Stimulated activated CD4-positive, alpha-beta T cell treated with anti-CD3 and anti-CD28 coated beads, Interleukin-1b, Interleukin-23, amount 100 ng/mL, for 48 hours (primary cell): ENCODE measurements at regions not wholly inside any gene's neighbourhood (a gene's known extent, or its start where the extent isn't known, plus 50 kb on each side); places are given as distances from the start of the nearest gene placed in this dataset.
"Not testable (repeated sequence)": the region's sequence is repeated elsewhere in the genome, so short reads cannot be mapped to it uniquely, and the experiment has no call there.

ENCODE experiments used
- DNase-seq: peaks from one replicate; pipeline ENCODE4 v3.0.0-alpha.2; 2020

- DNase-seq, result no peak
Observed at GRCh38 chr4:184335520-184335919, 117.8 kb upstream of the ENPP6 start.

DNA sequence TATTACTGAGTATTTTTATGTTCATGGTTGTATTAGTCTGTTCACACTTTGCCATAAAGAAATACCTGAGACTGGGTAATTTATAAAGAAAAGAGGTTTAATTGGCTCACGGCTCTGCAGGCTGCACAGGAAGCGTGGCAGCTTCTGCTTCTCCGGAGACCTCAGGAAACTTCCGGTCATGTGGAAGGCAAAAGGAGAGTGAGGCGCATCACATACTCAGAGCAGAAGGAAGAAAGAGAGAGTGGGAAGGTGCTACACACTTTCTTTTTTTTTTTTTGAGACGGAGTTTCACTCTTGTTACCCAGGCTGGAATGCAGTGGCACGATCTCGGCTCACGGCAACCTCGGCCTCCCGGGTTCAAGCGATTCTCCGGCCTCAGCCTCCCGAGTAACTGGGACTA, 115.8 kb upstream of the ENPP6 start:
- DNase-seq, result not testable (repeated sequence)

GRCh38 chr4:184331268-184331995, 113.8 kb upstream of the ENPP6 start:
- DNase-seq, result no peak

DNA sequence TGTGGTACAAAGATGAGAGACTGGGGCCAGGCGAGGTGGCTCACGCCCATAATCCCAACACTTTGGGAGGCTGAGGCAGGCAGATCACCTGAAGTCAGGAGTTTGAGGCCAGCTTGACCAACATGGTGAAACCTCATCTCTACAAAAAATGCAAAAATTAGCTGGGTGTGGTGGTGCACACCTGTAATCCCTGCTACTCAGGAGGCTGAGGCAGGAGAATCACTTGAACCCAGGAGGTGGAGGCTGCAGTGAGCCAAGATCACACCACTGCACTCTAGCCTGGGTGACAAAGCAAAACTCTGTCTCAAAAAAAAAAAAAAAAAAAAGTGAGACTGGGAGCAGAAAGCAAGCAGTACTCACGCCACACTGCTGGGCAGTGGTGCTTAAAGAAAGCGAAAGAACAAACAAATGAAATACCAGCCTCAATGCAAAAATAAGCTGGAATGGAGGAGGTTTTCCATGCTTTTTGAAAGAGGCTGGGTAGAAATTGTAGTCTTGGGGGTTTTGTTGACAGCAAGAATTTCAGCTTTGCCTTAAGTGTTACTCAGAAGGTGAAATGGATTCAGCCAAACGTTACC, 112.9 kb upstream of the ENPP6 start:
- not testable (repeated sequence) for DNase-seq

DNA sequence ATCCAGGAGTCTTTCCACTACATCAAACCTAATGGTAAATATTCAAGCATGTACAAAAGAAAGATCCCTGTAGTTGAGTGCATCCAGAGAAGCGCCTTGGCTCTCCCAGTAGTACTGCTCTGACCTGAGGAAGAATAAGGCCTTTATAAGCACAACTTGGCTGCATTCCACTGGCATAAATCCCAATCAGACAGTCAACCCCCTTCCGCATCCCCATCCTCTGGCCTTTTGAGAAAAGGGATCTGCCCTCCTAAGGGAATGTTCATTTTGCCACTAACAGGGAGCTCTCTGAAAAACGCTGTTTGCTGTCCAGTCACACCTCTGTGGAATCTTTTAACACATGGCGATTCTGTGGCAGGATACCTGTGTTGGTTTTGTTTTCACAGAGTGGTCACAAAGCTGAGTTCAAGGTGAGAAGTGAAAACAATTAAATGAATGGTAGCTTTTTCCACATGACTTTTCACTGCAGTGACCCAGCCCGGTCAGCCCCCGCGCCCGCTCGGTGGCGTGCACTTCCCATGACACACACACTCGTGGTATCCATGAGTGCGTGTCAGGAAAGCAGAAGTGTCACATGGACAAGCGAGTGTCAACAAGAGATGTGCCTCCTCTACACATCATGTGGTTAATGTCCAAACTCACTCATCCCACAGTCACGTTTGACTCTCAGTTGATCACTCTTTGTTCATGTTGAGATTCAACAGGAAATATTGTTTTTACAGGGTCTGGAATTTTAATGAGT, 112.2 kb upstream of the ENPP6 start:
- peak; percentile 55 for DNase-seq

DNA sequence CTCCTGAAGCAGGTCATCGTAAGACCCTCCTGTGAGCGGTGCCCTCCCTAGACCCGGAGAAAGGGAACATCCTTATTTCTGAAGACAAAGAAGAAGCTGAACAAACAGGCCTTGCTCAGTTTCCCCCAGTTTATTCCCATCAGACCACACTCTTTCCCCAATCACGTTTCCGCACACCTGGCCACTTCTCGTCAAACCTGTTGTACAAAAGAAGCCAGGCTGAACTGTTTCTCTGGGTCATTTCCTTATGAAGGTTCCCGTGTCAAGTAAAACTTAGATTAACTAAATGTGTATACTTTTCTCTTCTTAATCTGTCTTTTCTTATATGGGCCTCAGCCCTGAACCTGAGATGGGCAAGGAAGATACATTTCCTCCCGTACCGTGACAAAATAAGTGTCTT, 111.6 kb upstream of the ENPP6 start:
- no peak for DNase-seq

DNA sequence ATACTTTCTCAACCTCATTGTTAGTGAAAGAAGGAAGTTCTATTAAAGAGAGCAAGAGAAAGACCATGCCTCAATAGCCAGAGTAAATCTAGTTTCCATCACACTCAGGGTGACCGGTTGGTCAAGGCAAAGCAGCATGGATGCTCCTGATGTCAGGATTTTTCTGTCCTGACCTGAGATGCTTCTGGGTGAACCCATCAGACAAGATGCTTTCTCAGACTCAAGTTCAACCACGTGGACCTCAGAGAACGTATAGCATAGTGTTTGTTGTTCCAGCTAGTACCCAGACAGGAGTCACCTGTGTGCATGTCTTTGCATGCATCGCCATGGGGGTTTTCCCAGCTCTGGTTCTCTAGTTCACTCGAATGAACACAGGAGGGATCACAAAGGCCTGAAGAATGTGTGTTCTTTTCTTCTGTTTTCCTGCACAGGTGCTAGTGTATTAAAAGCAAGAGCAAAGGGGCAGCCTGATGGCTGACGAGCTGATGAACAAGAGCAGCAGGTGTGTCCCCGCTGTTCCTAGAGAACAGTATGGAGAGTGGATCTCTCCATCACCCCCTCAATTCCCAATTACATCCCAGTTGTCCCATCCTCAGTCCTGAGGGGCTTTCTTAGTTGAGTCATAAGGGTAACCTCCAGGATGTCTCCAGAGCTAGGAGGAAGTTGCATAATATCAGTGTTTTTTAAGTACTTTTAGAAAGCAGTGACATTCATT, 110.5 kb upstream of the ENPP6 start:
- DNase-seq, result peak; percentile 52

DNA sequence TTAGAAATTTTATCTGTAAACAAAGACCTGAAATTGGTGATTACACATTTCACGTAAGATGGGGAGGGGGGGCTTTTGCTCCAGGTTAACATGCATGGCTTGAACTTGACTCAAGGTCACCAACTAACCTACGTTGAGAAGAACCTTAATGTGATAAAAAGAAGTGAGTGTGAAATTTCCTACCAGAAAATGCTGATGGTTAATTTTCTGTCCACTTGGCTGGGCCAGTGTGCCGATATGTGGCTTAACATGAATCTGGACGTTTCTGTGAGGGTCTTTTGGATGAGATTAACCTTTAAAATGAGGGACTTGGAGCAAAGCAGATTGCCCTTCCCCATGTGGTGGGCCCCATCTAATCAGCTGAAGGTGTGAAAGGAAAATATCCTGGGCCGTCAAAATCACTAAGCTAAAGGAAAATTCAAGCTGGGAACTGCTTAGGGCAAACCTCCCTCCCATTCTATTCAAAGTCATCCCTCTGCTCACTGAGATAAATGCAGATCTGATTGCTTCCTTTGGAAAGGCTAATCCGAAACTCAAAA, 107.3 kb upstream of the ENPP6 start:
- DNase-seq, result no peak

DNA sequence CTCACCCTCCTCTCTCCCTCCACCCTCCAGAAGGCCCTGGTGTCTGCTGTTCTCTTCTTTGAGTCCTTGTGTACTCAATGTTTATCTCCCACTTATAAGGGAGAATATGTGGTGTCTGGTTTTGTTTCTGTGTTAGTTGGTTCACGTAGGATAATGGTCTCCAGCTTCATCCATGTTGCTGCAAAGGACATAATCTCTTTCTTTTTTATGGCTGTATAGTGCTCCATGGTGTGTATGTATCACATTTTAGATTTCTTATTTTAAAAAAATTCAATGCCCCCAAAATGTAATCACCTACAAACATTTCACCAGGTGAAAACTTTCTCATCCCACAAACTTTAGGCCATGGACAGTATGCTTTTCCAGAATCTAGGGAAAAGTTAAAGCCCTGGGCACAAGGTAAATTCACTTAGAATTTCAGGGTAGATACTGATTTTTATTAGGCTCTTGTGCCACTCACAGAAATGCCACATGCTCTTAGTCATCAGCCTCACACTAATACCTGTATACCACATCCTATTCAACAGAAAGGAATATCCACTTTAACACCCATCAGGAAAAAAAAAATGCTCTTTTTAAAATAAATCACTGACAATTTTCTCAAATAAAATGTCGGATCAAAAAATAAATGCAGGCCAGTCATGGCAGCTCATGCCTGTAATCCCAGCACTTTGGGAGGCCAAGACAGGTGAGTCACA, 104.8 kb upstream of the ENPP6 start:
- DNase-seq, result no peak

DNA sequence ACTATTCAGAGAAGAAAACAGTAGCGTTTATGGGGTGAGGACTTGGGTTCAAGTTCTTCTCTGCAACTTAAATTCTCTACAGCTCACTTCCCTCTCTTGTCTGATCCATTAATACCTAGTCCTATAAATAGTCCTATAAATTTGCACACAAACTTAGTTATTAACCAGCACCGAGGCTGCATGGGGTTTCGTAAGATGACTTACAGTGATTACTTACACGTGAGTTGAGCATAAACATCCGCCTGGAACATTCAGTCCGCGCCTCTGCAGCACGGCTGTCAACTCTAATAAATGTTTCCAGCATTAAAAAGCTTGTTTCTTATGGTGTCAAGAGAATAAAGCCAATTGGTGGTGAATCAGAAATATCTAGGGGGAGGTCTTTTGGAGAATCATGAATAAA, 103.0 kb upstream of the ENPP6 start:
- DNase-seq, result no peak

DNA sequence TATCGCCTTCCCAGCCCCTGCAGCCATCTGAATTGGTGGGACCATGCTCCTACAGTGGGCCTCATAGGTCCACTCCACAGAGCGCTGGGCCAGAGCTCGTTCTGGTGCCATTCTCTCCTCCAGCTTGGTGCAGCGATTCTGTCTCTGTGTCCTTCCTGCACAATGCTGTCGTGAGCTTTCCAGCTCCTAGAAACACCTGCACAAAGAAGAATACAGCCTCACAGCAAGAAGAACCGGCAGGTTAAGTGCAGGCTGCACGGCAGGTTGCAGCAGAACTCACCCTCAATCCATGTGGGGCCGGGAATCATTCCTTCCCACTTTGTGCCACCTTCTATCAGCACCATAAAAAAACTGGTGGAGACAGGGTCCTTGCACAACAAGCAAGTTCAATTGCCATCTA, 101.2 kb upstream of the ENPP6 start:
- no peak for DNase-seq

DNA sequence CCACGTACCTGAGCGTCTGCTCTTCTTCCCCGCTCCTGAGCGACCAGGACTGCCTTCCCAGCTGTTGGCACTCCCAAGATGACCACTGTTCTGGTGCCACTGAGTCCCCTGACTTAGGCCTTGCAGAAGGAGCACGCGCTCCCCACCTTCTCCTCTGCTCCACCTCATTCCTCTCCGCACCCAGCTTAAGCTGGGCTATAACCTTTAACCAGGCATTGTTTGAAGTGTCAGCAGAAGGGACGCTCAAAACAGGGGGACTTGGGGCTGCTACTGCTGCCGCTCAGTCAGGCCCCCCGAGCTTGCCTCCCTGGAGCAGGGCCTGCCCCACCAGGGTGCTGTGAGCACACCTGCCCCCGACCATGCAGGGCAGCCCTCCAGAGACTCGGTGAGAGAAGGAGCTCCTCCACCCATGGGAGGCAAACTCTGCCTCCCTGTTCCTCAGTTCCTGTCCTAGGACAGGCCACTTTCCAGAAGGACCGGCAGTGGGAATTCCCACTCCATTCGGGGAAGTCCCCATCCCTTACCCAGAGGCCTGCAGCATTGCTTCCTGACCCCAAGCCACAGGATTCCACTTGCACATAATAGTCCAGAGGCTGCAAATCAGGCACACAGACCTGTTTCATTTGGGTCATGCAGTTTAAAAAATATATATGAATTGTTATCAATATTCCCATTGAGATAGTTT, 99.7 kb upstream of the ENPP6 start:
- DNase-seq, result no peak

GRCh38 chr4:184316821-184317220, 99.1 kb upstream of the ENPP6 start:
- DNase-seq, result no peak

GRCh38 chr4:184315675-184316359, 98.1 kb upstream of the ENPP6 start:
- DNase-seq, result no peak

GRCh38 chr4:184313702-184314659, 96.3 kb upstream of the ENPP6 start:
- DNase-seq, result no peak

- DNase-seq, result no peak
Observed at GRCh38 chr4:184313058-184313581, 95.4 kb upstream of the ENPP6 start.

GRCh38 chr4:184312126-184312525, 94.5 kb upstream of the ENPP6 start:
- no peak for DNase-seq

- DNase-seq, result no peak
Observed at GRCh38 chr4:184310881-184311709, 93.4 kb upstream of the ENPP6 start.

GRCh38 chr4:184310171-184310567, 92.5 kb upstream of the ENPP6 start:
- peak; percentile 34 for DNase-seq
